HepG2 (cell line): ENCODE measurements at regions not wholly inside any gene's neighbourhood (a gene's known extent, or its start where the extent isn't known, plus 50 kb on each side); places are given as distances from the start of the nearest gene placed in this dataset.
A peak's percentile ranks its signal among the peaks of the same experiment; 100 is the strongest.

Experiments used
- CERS6 ChIP-seq: sonication (generic); formaldehyde crosslinking; IDR thresholded peaks from 2 replicates; pipeline ENCODE4 v1.5.0; 2020; ENCODE audit warnings: missing genetic modification reagents
- DZIP1 ChIP-seq: sonication (generic); formaldehyde crosslinking; IDR thresholded peaks from 2 replicates; pipeline ENCODE4 v1.5.0; 2020; ENCODE audit warnings: mild to moderate bottlenecking, missing genetic modification reagents
- E2F1 ChIP-seq: sonication (generic); formaldehyde crosslinking; IDR thresholded peaks from 2 replicates; pipeline ENCODE4 v1.5.0; 2020; ENCODE audit warnings: missing genetic modification reagents
- EHMT2 ChIP-seq: fragments of 200-600 bp; sonication (generic); IDR thresholded peaks from 2 replicates; pipeline ENCODE4 v1.7.0; 2017; ENCODE audit warnings: antibody characterized with exemption, low read depth, low read length, borderline replicate concordance
- HCFC1 ChIP-seq: fragments of 150-350 bp; IDR thresholded peaks from 2 replicates; pipeline ENCODE4 v1.6.1; 2014; ENCODE audit warnings: low read depth, low read length
- HIVEP1 ChIP-seq: sonication (generic); formaldehyde crosslinking; IDR thresholded peaks from 2 replicates; pipeline ENCODE4 v1.4.0; 2020; ENCODE audit warnings: mild to moderate bottlenecking, missing genetic modification reagents
- PCBP2 ChIP-seq: fragments of 200-400 bp; formaldehyde crosslinking; optimal IDR thresholded peaks from 2 replicates; pipeline ENCODE3; 2018; ENCODE audit warnings: low read length, low read depth; ENCODE audit not compliant: poor library complexity, severe bottlenecking
- PHB2 ChIP-seq: fragments of 450-650 bp; IDR thresholded peaks from 2 replicates; pipeline ENCODE4 v1.6.1; 2018; ENCODE audit not compliant: partially characterized antibody
- THAP11 ChIP-seq: IDR thresholded peaks from 2 replicates; pipeline ENCODE4 v1.6.1; 2016; ENCODE audit warnings: missing biosample characterization, missing genetic modification reagents
- ZNF121 ChIP-seq: sonication (generic); formaldehyde crosslinking; IDR thresholded peaks from 2 replicates; pipeline ENCODE4 v1.5.0; 2020; ENCODE audit warnings: mild to moderate bottlenecking, missing genetic modification reagents
- ZNF142 ChIP-seq: sonication (generic); formaldehyde crosslinking; IDR thresholded peaks from 2 replicates; pipeline ENCODE4 v1.4.0; 2020; ENCODE audit warnings: missing genetic modification reagents
- ZNF225 ChIP-seq: sonication (generic); formaldehyde crosslinking; IDR thresholded peaks from 2 replicates; pipeline ENCODE4 v1.4.0; 2020; ENCODE audit warnings: mild to moderate bottlenecking, missing genetic modification reagents
- ZNF264 ChIP-seq: sonication (generic); formaldehyde crosslinking; IDR thresholded peaks from 2 replicates; pipeline ENCODE4 v1.4.0; 2020; ENCODE audit warnings: missing genetic modification reagents
- ZNF563 ChIP-seq: sonication (generic); formaldehyde crosslinking; IDR thresholded peaks from 2 replicates; pipeline ENCODE4 v1.8.0; 2022; ENCODE audit warnings: mild to moderate bottlenecking, moderate library complexity, missing genetic modification reagents
- ZNF629 ChIP-seq: sonication (generic); formaldehyde crosslinking; conservative IDR thresholded peaks from 2 replicates; pipeline ENCODE4 v1.5.0; 2020; ENCODE audit warnings: missing genetic modification reagents
- ZNF644 ChIP-seq: IDR thresholded peaks from 2 replicates; pipeline ENCODE4 v1.6.1; 2016; ENCODE audit warnings: low read depth
- ZNF766 ChIP-seq: sonication (generic); formaldehyde crosslinking; IDR thresholded peaks from 2 replicates; pipeline ENCODE4 v1.5.0; 2020; ENCODE audit warnings: missing genetic modification reagents, borderline replicate concordance
- ZNF781 ChIP-seq: sonication (generic); formaldehyde crosslinking; IDR thresholded peaks from 2 replicates; pipeline ENCODE4 v1.5.1; 2020; ENCODE audit warnings: borderline replicate concordance, mild to moderate bottlenecking, missing genetic modification reagents; ENCODE audit errors: not compliant biosample characterization
- ZNF792 ChIP-seq: IDR thresholded peaks from 2 replicates; pipeline ENCODE4 v1.6.1; 2016

- no peak for TF ChIP-seq ZNF766 (CRISPR knock-in tag)
- no peak for TF ChIP-seq CERS6 (CRISPR knock-in tag)
- no peak for TF ChIP-seq DZIP1
- TF ChIP-seq ZNF781 (CRISPR knock-in tag) = no peak
- no peak for TF ChIP-seq PHB2
- TF ChIP-seq ZNF629 = no peak
- TF ChIP-seq ZNF563 (CRISPR knock-in tag) = no peak
- no peak for TF ChIP-seq ZNF142
- TF ChIP-seq PCBP2 = no peak
- peak; percentile 58; the same call in 1 of the 2 replicates for TF ChIP-seq THAP11 (CRISPR knock-in tag)
- no peak for TF ChIP-seq HIVEP1
- TF ChIP-seq ZNF792 (CRISPR knock-in tag) = peak; percentile 34; the same call in 1 of the 2 replicates
- TF ChIP-seq ZNF225 (CRISPR knock-in tag) = no peak
- no peak for TF ChIP-seq ZNF644 (CRISPR knock-in tag)
- TF ChIP-seq HCFC1 = no peak
- no peak for TF ChIP-seq ZNF121
- TF ChIP-seq E2F1 (CRISPR knock-in tag) = no peak
- 0 out of 2 replicates have a peak, but pooled peaks have one; percentile 30 for TF ChIP-seq ZNF264 (CRISPR knock-in tag)
- no peak for TF ChIP-seq EHMT2
Observed at GRCh38 chr10:29130190-29130673, 158.6 kb upstream of the LYZL1 start (continued).
